ENCODE measurements at regions not wholly inside any gene's neighbourhood (a gene's known extent, or its start where the extent isn't known, plus 50 kb on each side); places are given as distances from the start of the nearest gene placed in this dataset.

DNA sequence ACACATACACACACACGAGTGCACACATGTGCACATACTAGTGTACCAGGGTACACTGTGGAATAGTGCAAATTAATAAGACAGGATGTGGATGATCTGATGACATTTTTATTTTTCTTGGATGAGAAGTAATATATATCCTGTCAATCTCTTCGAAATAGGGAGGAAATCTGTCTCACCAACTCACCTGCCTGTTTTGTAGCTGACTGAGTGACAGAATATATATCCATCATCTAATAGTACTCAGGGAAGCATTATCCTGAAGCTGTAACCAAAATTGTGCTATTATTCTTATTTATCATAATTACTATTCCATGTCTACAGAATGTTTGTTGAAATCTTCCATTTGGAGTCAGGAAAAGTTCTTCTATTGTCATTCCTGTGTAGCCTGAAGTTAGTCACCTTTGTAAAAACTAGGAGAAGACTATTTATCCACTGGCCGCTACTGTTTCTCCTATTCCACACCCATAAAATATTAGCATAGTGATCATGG lies 888.0 kb downstream of the TRAM1L1 start:
- TF ChIP-seq POLR2A (IDR thresholded peaks at IDR 0.05), result no peak
- TF ChIP-seq, protein P1, sequence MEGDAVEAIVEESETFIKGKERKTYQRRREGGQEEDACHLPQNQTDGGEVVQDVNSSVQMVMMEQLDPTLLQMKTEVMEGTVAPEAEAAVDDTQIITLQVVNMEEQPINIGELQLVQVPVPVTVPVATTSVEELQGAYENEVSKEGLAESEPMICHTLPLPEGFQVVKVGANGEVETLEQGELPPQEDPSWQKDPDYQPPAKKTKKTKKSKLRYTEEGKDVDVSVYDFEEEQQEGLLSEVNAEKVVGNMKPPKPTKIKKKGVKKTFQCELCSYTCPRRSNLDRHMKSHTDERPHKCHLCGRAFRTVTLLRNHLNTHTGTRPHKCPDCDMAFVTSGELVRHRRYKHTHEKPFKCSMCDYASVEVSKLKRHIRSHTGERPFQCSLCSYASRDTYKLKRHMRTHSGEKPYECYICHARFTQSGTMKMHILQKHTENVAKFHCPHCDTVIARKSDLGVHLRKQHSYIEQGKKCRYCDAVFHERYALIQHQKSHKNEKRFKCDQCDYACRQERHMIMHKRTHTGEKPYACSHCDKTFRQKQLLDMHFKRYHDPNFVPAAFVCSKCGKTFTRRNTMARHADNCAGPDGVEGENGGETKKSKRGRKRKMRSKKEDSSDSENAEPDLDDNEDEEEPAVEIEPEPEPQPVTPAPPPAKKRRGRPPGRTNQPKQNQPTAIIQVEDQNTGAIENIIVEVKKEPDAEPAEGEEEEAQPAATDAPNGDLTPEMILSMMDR (IDR thresholded peaks at IDR 0.05), result no peak
